ENCODE measurements at regions not wholly inside any gene's neighbourhood (a gene's known extent, or its start where the extent isn't known, plus 50 kb on each side); places are given as distances from the start of the nearest gene placed in this dataset.

DNA sequence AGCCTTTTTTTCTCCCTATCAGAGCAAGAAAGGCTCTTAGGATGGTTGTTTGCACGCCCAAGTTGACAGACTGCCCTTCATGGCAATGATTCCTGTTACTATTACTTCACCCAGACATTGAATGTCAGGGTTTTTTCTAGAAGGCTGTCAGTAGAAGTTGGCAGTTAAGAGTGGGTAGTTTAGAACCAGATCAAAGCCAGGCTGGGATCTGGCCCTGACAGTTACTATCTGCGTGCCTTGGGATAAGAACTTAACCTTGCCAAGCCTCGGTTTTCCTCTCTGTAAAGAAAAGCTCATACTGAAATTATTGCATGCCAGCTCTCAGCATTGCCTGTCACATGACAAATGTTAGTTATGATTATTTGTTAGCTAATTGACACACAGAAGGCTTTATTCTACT lies 58.7 kb upstream of the PPP2R5A start:
- TF ChIP-seq, protein P1, sequence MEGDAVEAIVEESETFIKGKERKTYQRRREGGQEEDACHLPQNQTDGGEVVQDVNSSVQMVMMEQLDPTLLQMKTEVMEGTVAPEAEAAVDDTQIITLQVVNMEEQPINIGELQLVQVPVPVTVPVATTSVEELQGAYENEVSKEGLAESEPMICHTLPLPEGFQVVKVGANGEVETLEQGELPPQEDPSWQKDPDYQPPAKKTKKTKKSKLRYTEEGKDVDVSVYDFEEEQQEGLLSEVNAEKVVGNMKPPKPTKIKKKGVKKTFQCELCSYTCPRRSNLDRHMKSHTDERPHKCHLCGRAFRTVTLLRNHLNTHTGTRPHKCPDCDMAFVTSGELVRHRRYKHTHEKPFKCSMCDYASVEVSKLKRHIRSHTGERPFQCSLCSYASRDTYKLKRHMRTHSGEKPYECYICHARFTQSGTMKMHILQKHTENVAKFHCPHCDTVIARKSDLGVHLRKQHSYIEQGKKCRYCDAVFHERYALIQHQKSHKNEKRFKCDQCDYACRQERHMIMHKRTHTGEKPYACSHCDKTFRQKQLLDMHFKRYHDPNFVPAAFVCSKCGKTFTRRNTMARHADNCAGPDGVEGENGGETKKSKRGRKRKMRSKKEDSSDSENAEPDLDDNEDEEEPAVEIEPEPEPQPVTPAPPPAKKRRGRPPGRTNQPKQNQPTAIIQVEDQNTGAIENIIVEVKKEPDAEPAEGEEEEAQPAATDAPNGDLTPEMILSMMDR (IDR thresholded peaks at IDR 0.05 in 4 of 5, conservative IDR thresholded peaks at IDR 0.05 in 1 of 5) = no peak
- no peak for TF ChIP-seq POLR2A (IDR thresholded peaks at IDR 0.05)
